ENCODE measurements at regions not wholly inside any gene's neighbourhood (a gene's known extent, or its start where the extent isn't known, plus 50 kb on each side); places are given as distances from the start of the nearest gene placed in this dataset.
"Not testable (repeated sequence)": the region's sequence is repeated elsewhere in the genome, so short reads cannot be mapped to it uniquely, and the experiment has no call there.

GRCh38 chr11:3476937-3477885 is 98.3 kb upstream of the ZNF195 start:
- TF ChIP-seq EP300, POLR2A (IDR thresholded peaks at IDR 0.05): not testable (repeated sequence)
